HG03460 (cell line): ENCODE measurements at regions not wholly inside any gene's neighbourhood (a gene's known extent, or its start where the extent isn't known, plus 50 kb on each side); places are given as distances from the start of the nearest gene placed in this dataset.

Experiments
- ATAC-seq: cut with Tn5 transposase; IDR thresholded peaks from one replicate; pipeline ENCODE4 v1.9.1; 2021; ENCODE audit not compliant: unreplicated experiment

DNA sequence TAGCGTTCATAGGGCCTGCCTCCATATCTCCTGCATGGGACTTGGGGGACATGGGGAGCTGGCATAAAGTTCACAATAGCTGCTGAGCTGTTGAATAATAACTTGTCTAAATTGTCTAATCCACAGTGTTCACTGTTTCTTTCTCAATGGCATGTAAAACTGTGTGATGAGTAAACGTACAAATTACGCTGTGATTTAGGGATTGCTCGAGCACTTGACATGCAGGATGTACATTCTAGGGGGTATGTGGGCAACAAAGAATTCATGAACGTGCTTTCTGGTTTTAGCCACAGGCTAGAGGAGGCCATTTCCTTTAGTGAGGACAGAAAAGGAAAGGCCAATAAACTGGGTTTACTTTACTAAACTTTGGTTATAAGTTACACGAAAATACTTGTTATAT is 534.2 kb upstream of the ZWINT start:
- no peak for ATAC-seq

- no peak for ATAC-seq
Observed at GRCh38 chr10:56881218-56881617, 520.2 kb upstream of the ZWINT start.

DNA sequence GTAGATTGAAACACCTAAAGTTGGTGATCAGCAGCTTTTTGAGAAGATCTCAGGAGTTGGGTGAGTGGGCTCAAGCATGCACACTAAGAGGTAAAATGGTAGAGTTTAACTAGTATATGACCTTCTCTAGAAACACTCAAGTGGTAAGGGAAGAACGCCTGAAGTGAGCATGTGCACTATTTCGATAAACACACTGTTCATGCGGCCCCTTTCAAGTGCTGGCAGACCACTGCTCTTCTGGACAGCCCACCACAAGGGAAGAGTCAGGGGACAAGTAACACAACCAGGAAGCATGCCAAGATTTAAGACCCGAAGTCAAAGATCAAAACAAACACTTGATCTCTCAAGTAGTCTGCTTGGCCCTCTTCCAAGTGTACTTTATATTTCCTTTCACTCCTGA is 519.5 kb upstream of the ZWINT start:
- ATAC-seq: no peak

DNA sequence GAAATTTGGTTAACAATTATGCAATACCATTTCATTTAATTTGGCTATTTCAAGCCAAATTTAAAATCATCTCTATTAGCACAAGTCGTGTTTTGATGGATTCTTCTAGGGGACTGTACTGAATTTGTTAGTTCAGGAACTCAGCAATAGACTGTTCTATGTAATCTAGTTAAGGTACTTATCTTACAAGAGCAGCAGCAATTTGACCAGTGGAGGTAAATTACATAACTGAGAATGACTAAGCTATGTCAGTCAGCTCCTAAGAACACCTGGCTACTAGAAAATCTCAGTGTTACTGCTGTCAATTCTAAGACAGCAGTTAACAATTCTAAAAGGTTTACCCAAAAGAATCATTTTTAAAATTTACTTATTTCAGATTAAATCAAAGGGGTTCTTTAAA is 513.9 kb upstream of the ZWINT start:
- no peak for ATAC-seq

DNA sequence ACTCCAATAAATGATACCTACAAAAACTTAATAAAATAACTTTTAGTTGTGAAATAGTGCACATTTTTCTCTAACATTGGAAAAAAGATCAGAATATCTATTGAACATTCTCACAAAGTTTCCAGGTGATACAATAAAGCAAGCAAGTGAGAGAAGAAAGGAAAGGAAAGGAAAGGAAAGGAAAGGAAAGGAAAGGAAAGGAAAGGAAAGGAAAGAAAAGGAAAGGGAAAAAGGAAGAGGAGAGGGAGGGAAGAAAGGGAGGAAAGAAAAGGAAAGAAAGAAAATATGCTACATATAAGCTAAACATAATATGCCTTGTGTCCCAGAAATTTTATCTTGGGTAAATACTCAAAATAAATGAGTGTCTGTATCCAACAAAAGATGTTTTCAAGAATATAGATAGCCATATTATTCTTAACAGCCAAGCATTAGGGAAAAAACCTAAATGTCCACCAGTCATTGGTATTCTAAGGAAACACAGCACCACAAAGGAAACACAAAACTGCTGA is 510.2 kb upstream of the ZWINT start:
- ATAC-seq: no peak

DNA sequence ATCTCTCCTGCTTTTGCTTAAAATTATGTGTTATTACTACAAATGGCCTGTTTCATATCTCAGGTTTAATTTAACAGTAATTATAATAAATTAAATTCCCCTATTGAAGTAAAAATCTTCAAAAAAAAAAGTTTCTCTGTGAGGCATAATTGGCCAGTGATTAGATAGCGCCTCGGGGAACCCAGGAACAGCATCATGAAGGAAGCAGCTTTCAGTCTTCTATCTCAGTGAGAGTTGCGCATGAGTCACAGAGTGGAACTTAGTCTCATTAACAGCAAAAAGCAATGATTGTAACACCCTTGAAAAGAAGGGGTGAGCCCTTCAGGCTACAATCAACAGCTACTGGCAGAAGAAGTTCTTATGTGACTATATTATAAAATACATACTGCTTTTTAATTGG is 506.2 kb upstream of the ZWINT start:
- ATAC-seq: no peak

DNA sequence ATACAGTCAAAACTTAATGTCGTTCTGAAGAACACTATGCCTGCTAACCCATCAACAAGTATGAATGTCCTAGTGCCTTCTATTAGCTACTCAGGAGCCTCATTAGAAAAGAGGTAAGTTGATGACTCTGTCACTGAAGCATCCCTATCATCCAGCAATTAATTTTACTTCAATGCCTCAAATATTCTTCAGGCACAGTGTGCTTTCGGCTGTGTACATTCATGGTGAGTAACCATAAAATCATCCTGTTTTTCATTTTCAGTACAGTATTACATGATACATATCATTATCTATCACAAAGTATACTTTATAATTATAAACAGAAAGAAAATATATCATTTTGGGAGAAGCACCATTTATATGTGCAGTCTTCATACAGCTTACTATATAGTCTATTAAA is 495.5 kb upstream of the ZWINT start:
- no peak for ATAC-seq

GRCh38 chr10:56844978-56845529 is 484.0 kb upstream of the ZWINT start:
- ATAC-seq: no peak

GRCh38 chr10:56836659-56837058 is 475.6 kb upstream of the ZWINT start:
- ATAC-seq: no peak

GRCh38 chr10:56831681-56832080 is 470.6 kb upstream of the ZWINT start:
- no peak for ATAC-seq

DNA sequence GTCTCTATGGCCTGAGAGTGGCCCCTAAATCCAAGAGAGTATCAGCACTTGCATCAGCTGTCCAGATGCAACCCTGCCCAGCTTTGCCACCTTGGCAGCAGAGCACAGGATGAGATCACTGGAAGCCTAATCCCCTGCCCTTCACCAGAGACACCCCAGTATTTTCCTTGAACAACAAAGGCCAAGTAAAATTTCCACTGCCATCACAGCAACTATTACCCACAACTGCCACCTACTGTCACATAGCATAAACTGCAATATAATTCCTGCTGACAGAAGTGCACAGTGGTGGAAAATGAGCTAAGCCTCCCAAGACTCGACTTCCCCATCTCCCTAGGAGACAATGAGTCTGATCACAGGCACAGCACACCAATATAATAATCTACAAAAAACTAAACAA is 462.8 kb upstream of the ZWINT start:
- no peak for ATAC-seq

GRCh38 chr10:56805022-56805421 is 444.0 kb upstream of the ZWINT start:
- ATAC-seq: no peak

DNA sequence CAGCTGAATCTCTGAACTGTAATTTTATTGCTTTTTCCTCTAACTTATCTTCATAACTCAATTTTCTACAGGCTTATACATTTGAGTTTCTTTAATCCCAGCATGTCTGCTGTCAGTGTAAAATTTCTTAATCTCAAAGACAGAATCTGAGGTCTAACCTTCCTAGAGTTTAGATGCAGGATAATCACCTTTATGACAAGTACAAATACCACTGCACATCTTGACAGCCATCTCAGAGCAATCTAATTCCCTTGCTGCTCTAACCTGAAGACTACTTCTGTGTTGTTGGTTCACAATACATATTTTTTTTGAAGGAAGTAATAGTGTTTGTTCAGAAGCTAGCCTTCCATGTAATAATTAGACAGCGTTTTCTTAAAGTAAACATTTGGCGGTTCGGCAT is 424.2 kb upstream of the ZWINT start:
- ATAC-seq: no peak

DNA sequence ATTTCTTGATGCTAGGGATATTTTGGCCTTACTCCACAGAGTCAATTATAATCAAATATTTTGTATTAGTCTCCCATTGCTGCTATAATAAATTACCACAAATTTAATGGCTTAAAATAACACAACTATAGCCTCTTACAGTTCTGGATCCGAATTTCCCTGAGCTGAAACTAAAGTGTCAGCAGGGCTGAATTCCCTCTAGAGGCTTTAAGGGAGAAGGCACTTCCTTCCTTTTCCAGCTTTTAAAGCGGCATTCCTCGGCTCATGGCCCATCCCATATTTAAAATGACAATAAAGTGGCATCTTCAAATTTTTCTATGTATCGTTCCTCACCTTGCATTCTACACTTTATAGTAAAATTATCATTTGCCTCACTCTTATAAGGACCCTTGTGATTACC is 421.4 kb upstream of the ZWINT start:
- ATAC-seq: no peak

GRCh38 chr10:56771343-56771742 is 410.3 kb upstream of the ZWINT start:
- ATAC-seq: no peak

DNA sequence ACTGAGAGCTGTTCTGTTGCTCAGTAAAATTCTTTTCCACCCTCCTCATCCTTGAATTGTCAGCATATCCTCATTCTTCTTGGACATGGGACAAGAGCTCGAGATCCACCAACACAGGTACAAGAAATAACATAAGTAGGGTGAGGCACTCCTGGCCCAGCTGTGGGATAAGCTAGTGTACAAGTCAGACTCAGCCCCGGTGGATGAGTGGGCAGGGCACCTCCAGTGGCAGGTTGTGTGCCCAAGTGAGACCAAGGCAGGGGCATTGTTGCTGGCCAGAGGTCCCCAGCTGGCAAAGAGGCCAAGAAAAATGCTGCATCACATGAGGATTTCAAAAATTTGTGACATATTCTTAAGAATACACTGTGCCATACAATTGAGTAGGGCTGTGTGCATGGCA is 402.0 kb upstream of the ZWINT start:
- no peak for ATAC-seq

GRCh38 chr10:56745490-56745889 is 384.4 kb upstream of the ZWINT start:
- no peak for ATAC-seq

- no peak for ATAC-seq
Observed at GRCh38 chr10:56728349-56728748, 367.3 kb upstream of the ZWINT start.

GRCh38 chr10:56722912-56723311 is 361.9 kb upstream of the ZWINT start:
- no peak for ATAC-seq

DNA sequence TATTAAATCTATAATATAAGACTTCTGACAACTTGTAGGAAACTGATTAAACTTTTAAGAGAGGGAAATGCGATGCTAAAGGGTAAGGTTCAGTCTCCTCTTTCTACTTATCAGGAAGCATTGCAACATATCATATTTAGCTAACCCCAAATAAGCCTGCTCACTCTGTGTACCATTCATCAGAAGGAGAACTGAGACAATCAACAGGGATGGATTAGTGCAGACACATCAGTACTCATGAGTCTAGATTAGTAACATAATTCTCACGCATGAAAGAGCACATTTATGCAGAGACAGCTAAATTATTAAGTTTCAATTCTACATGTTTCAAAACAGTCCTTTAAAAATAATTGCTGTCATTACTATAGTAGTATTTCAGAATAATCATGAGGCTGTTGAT is 354.2 kb upstream of the ZWINT start:
- ATAC-seq: no peak

DNA sequence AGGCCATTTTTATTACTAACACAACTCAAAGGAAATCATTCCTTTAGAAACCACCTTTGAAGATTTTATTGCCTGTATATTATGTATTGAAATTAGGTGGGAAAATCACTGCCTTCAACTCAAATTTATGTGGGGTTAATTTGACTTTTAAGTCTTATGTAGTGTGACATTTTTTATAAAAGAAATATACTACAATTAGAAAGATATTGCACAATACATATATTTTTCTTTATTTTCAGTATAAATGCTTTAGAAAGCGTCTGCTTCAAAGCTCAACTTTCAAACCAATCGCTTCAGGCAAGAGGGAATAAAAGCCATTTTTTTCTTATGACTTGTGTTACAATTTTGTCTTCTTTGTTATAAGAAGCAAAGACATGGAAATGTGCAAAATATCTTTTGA is 337.4 kb upstream of the ZWINT start:
- ATAC-seq: no peak

GRCh38 chr10:56679578-56679977 is 318.5 kb upstream of the ZWINT start:
- no peak for ATAC-seq

DNA sequence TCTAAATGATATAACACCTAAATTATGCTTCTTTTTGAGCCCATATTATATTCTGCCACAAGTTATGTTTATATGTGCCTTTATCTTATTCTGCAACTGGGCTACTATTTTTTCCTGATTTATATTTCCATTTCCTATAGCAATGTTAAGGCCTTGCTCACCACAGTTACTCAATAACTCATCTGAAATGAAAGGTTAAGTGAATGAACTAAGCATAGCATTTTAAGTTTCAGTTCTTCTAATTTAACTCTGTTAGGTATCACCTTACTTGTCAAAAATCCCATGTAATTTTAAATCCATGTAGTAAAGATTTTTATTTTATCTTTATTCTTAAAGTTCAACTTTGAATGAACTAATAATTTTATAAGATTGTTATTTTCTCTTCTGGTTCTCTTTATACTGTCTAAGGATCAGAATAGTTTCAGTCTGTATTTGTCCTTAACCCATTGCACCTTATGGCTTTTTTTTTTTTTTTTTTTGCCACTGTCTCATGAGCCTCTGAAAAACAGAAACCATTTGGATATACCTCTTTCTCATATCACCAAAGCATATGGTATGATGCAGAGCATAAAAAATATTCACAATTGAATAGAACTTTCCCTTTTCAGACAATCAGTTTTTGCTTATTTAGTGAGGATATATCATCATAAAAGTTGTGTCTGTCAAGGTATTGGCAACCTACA is 301.8 kb upstream of the ZWINT start:
- ATAC-seq: peak; percentile 96
